GM20431 (cell line): ENCODE measurements at regions not wholly inside any gene's neighbourhood (a gene's known extent, or its start where the extent isn't known, plus 50 kb on each side); places are given as distances from the start of the nearest gene placed in this dataset.

Source experiments
- in situ Hi-C: fragments of 300-500 bp; cut with MseI, MboI; formaldehyde crosslinking; loops from one replicate; pipeline ENCODE4 v1.15.0; 2020; ENCODE audit warnings: low sequenced_read_pairs; ENCODE audit not compliant: unreplicated experiment

- in situ Hi-C loops: no loop called here
Observed at GRCh38 chr9:23258569-23258968, 567.5 kb downstream of the ELAVL2 start.

GRCh38 chr9:23278561-23278960 is 547.5 kb downstream of the ELAVL2 start:
- in situ Hi-C loops: no loop called here

GRCh38 chr9:23287390-23287789 is 538.6 kb downstream of the ELAVL2 start:
- in situ Hi-C loops: no loop called here

GRCh38 chr9:23288545-23288944 is 537.5 kb downstream of the ELAVL2 start:
- in situ Hi-C loops: no loop called here

- in situ Hi-C loops: no loop called here
Observed at GRCh38 chr9:23290973-23291372, 535.1 kb downstream of the ELAVL2 start.

GRCh38 chr9:23302281-23302680 is 523.8 kb downstream of the ELAVL2 start:
- in situ Hi-C loops: no loop called here

GRCh38 chr9:23306731-23307130 is 519.3 kb downstream of the ELAVL2 start:
- in situ Hi-C loops: no loop called here

- in situ Hi-C loops: no loop called here
Observed at GRCh38 chr9:23307731-23308513, 518.1 kb downstream of the ELAVL2 start.

- in situ Hi-C loops: no loop called here
Observed at GRCh38 chr9:23309800-23310199, 516.2 kb downstream of the ELAVL2 start.

- in situ Hi-C loops: no loop called here
Observed at GRCh38 chr9:23314247-23314646, 511.8 kb downstream of the ELAVL2 start.

- in situ Hi-C loops: no loop called here
Observed at GRCh38 chr9:23319092-23319491, 506.9 kb downstream of the ELAVL2 start.

- in situ Hi-C loops: no loop called here
Observed at GRCh38 chr9:23321049-23321448, 505.0 kb downstream of the ELAVL2 start.

GRCh38 chr9:23322392-23322791 is 503.6 kb downstream of the ELAVL2 start:
- in situ Hi-C loops: no loop called here

- in situ Hi-C loops: no loop called here
Observed at GRCh38 chr9:23324511-23324910, 501.5 kb downstream of the ELAVL2 start.

GRCh38 chr9:23326597-23326996 is 499.4 kb downstream of the ELAVL2 start:
- in situ Hi-C loops: no loop called here

GRCh38 chr9:23341346-23341745 is 484.7 kb downstream of the ELAVL2 start:
- in situ Hi-C loops: no loop called here

- in situ Hi-C loops: no loop called here
Observed at GRCh38 chr9:23342291-23342690, 483.7 kb downstream of the ELAVL2 start.

GRCh38 chr9:23343226-23343625 is 482.8 kb downstream of the ELAVL2 start:
- in situ Hi-C loops: no loop called here

- in situ Hi-C loops: no loop called here
Observed at GRCh38 chr9:23361096-23361495, 464.9 kb downstream of the ELAVL2 start.

- in situ Hi-C loops: no loop called here
Observed at GRCh38 chr9:23372703-23373102, 453.3 kb downstream of the ELAVL2 start.

- in situ Hi-C loops: no loop called here
Observed at GRCh38 chr9:23375511-23375910, 450.5 kb downstream of the ELAVL2 start.

GRCh38 chr9:23379842-23380241 is 446.2 kb downstream of the ELAVL2 start:
- in situ Hi-C loops: no loop called here
